Stimulated activated CD4-positive, alpha-beta T cell treated with anti-CD3 and anti-CD28 coated beads, Interleukin-15, amount 100 ng/mL, for 1 hour (primary cell): ENCODE measurements at regions not wholly inside any gene's neighbourhood (a gene's known extent, or its start where the extent isn't known, plus 50 kb on each side); places are given as distances from the start of the nearest gene placed in this dataset.

ENCODE experiments used
- DNase-seq, 2 donors: peaks; one replicate each; pipeline ENCODE4 v3.0.0-alpha.2; 2020; ENCODE audit warnings: low read depth in 1 of 2, low spot score in 1 of 2

- no peak for DNase-seq
Observed at GRCh38 chr2:2673406-2673805, 342.3 kb upstream of the MYT1L start.

- DNase-seq: no peak
Observed at GRCh38 chr2:2672249-2672648, 341.2 kb upstream of the MYT1L start.

GRCh38 chr2:2671826-2672225 is 340.8 kb upstream of the MYT1L start:
- DNase-seq: no peak

- no peak for DNase-seq
Observed at GRCh38 chr2:2669316-2669715, 338.2 kb upstream of the MYT1L start.

GRCh38 chr2:2668681-2669265 is 337.7 kb upstream of the MYT1L start:
- no peak for DNase-seq

- DNase-seq: no peak
Observed at GRCh38 chr2:2667690-2668089, 336.6 kb upstream of the MYT1L start.

GRCh38 chr2:2665834-2666133 is 334.7 kb upstream of the MYT1L start:
- no peak for DNase-seq

- DNase-seq: no peak
Observed at GRCh38 chr2:2664989-2665833, 334.1 kb upstream of the MYT1L start.

GRCh38 chr2:2663401-2664036 is 332.4 kb upstream of the MYT1L start:
- no peak for DNase-seq

- no peak for DNase-seq
Observed at GRCh38 chr2:2662847-2663356, 331.8 kb upstream of the MYT1L start.

GRCh38 chr2:2662037-2662846 is 331.2 kb upstream of the MYT1L start:
- no peak for DNase-seq

GRCh38 chr2:2660789-2661355 is 329.8 kb upstream of the MYT1L start:
- DNase-seq: no peak

GRCh38 chr2:2657121-2657962 is 326.3 kb upstream of the MYT1L start:
- no peak for DNase-seq

GRCh38 chr2:2656115-2657011 is 325.3 kb upstream of the MYT1L start:
- no peak for DNase-seq

GRCh38 chr2:2655453-2656114 is 324.5 kb upstream of the MYT1L start:
- no peak for DNase-seq

GRCh38 chr2:2653231-2653630 is 322.2 kb upstream of the MYT1L start:
- no peak for DNase-seq

- DNase-seq: no peak
Observed at GRCh38 chr2:2650608-2651375, 319.7 kb upstream of the MYT1L start.
